NCI-H524 (cell line): ENCODE measurements at regions not wholly inside any gene's neighbourhood (a gene's known extent, or its start where the extent isn't known, plus 50 kb on each side); places are given as distances from the start of the nearest gene placed in this dataset.

Experiments
- DNase-seq, 2 experiments: peaks; one replicate each; lab custom pipeline; 2025; lab: John Stamatoyannopoulos, UW

DNA sequence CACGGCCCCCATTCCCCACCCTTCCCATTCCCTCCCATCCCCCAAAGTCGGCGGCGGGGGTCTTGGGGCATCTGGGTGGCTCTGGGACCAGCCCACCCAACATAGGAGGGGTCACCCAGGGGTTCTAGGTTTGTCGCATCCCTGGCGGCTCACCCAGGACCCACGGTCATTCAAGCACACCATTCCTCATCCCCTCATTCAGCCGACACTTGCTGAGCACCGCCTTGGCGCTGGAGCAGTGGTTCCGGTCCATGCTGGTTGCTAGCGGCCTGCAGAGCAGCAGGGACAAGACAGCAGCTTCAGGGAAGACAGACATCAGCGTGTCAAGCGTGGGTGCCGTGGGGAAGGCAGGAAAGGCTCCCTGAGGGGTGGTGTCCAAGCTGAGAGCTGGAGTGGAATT is 50.5 kb upstream of the OTOS start:
- no peak for DNase-seq

GRCh38 chr2:240192661-240193060 is 52.2 kb upstream of the OTOS start:
- no peak for DNase-seq

DNA sequence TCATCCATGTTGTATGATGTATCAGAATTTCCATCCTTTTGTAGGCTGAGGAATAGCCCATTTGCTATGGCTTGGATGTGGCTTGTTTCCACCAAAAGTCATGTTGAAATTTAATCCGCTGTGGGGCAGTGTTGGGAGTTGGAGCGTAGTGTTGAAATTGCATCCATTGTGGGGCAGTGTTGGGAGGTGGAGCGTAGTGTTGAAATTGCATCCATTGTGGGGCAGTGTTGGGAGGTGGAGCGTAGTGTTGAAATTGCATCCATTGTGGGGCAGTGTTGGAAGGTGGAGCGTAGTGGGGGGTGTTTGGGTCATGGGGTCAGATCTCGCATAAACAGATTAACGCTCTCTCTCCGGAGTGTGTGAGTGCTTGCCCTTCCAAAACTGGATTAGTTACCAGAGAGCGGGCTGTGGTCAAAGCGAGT is 53.9 kb upstream of the OTOS start:
- peak in 1 of 2 experiments; percentile 38 for DNase-seq

- DNase-seq, result no peak
Observed at GRCh38 chr2:240195316-240195861, 54.9 kb upstream of the OTOS start.

GRCh38 chr2:240196716-240197461 is 56.4 kb upstream of the OTOS start:
- DNase-seq, result peak in 1 of 2 experiments; percentile 32

DNA sequence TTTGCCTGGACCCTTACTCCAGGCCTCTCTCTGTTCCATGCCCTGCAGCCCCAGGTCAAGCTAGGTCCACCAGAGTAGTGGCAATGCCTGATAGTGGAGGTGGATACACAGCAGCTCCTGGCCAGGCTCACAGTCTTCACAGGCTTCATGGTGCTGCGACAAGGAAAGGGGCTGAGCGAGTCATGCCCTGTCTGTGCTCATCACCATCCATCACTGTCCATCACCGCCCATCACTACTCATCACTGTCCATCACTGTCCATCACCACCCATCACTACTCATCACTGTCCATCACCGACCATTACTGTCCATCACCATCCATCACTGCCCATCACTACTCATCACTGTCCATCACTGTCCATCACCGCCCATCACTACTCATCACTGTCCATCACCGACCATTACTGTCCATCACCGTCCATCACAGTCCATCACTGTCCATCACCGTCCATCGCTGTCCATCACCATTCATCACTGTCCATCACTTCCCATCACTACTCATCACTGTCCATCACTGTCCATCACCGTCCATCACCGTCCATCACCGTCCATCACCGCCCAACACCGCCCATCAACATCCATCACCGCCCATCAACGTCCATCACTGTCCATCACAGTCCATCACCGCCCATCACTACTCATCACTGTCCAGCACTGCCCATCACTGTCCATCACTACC is 57.1 kb upstream of the OTOS start:
- DNase-seq, result no peak

DNA sequence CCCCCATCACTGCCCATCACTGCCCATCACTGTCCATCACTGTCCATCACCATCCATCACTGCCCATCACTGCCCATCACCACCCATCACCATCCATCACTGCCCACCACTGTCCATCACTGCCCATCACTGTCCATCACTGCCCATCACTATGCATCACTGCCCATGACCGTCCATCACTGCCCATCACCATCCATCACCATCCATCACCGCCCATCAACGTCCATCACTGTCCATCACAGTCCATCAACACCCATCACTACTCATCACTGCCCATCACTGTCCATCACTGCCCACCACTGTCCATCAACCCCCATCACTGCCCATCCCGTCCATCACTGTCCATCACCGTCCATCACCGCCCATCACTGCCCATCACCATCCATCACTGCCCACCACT is 57.8 kb upstream of the OTOS start:
- no peak for DNase-seq

DNA sequence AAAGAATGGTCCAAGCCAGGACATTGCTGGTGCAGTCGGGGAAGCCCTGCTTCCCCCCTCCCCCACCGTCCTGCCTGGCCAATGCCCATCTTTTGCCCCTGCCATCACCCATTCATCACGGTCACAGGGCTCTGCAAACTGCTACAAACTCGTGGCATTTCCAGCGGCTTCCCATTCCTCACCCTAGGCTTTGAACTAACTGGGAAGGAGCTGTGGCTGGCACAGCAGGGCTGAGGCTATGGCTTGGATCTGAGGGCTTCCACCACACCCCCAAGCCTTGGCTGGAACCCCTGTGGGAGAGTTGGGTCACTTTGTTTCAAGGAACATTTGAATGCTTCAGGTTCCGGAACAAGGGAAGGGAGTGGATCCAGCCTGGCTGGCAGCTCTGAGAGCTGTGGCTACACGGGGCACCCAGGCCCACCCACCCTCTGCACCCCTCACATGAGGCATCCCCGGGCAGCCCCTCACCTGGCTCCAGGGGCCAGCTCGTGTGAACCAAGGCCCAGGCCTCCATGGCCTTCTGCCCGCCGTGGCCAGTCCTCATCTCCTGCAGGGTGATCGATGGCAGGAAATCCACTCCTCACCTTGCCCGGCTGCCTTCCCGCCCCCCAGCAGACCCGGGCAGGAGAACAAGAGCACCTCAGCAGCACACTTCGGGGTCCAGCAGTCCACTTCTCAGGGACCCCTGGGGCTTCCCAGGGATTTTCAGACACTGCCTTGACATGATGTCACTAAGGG is 58.8 kb upstream of the OTOS start:
- DNase-seq, result no peak

DNA sequence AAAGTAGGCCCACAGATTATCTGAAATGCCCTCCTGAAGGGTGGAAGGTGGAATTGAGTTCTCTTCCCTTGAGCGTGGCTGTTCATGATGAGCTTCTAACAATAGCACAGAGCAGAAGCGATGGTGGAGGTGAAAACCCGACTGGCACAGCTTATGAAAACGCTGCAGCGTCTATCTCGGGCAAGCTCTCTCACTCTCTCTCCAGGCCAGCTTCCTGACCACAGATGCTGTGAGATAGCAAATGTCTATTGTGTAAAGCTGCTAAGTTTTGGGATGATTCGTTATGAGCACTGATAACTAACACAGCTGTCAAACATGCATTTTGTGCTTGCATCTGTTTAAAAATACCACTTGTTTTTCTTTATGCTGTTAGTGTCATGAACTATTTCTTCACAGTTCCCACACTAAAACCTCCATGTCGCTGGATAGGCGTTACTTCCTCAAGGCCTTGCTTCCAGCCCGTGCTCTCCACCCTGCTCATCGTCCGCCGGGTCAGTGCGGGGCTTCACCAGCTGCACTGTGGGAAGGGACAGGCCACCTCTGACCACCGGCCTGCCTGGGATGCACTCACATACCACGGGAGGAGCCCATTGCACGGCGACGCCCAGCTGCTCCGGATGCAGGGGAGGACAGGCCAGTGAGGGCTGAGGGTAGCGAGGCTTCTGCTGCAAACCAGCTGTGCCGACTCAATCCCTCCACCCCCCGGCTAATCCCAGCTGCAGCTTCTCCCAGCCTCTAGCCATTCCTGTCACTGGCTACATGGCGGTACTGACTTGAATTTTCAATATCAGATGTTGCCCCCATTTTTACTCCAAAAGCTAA is 60.0 kb upstream of the OTOS start:
- DNase-seq, result peak in 1 of 2 experiments; percentile 29

DNA sequence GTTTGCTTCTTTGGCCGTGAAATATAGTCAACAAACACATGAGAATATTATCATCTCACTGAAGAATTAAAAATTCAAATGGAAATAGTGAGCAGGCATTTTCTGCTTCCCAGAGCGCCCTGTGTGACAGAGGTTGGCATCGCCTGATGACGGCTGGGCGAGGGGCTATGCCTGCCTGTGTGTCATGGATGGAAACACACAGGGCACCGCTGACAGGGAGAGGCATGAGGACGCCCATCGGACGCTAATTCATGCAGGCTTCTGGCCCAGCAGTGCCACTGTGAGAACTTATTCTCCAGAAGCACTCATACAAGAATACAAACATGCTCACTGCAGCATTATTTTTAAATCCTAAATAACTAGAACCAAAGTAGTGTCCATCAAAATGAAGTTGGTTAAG is 61.4 kb upstream of the OTOS start:
- no peak for DNase-seq

DNA sequence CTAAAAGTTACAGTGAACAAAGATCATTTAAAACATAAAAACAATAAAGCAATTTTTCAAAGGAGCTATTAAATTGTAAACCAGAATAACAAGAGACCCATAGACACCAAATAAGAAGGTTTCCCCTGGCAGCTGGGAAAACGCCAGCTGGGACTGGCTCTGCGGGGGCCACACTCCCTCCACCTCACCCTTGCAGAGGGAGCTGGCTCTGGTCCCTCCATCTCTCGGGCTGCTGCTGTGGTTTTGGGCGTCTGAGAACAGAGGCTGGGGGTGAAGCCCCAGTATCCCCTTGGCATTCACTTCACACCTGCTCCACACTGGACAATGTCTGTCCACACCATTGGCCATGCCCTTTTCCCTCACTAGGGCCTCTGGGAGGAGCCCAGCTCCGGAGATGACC is 62.1 kb upstream of the OTOS start:
- no peak for DNase-seq

DNA sequence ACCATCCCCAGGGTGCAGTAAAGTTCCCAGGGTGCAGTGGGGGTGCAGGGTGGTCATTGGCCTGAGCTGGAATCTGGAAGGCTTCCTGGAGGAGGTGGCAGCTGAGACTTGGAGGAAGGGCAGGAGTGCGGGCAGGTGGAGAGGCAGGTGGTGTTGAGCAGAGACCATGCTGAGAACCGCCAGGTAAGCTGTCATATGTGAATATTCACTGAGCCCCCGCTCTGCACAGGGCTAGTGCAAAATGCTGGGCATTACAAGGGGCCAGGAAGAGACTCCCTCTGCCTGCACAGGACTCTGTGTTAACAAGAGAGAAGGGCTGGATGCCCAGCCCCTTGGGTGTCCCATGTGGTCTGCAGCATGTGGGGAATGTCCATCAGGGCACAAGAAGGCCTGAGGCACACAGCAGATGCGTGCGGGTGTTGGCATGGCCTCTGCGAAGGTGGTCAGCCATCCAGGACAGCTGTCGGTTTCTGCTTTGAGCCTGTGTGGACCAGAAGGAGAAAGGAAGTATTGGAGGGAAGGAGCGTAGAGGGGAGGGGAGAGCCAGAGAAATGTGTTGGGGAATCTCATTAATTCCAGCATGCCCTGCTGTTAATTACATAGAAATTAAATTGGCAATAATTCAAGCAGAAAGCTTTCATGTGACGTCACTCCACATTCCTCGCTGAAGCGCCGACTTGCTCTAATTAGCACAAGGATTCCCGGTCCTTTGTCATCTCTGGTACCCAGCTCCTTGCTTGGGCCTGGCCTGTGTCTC is 62.8 kb upstream of the OTOS start:
- no peak for DNase-seq

DNA sequence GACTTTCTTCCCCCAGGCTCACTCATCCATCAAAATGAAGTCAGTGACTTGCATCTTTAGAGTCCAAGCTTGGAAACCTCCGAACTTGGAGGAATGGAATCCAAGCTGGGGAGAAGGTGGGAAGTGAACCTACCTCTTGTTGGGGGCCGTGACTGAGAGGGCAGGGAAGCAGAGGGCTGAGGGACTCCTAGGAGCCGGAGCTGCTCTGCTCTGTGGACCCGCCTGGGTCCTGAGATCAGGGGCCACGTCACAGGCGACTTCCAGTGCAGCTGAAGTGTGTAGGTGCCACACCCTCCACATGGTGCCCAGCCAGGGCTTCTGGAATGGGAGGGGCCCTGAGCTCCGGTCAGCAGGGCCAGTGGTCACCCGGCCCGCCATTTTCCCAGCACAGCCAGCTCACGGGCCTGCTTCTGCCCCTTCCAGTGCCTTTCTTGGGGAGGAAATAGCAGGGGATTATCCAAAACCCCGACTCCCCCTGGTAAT is 63.4 kb upstream of the OTOS start:
- no peak for DNase-seq

GRCh38 chr2:240204431-240205276 is 64.2 kb upstream of the OTOS start:
- no peak for DNase-seq

- DNase-seq, result peak in 1 of 2 experiments; percentile 16
Observed at GRCh38 chr2:240205348-240205747, 64.9 kb upstream of the OTOS start.

GRCh38 chr2:240205772-240206171 is 65.3 kb upstream of the OTOS start:
- DNase-seq, result no peak

GRCh38 chr2:240206630-240207029 is 66.2 kb upstream of the OTOS start:
- DNase-seq, result no peak

GRCh38 chr2:240207661-240208060 is 67.2 kb upstream of the OTOS start:
- no peak for DNase-seq

- DNase-seq, result no peak
Observed at GRCh38 chr2:240208096-240208495, 67.6 kb upstream of the OTOS start.

- DNase-seq, result no peak
Observed at GRCh38 chr2:240208631-240209211, 68.3 kb upstream of the OTOS start.
